B cell (primary cell): ENCODE measurements at regions not wholly inside any gene's neighbourhood (a gene's known extent, or its start where the extent isn't known, plus 50 kb on each side); places are given as distances from the start of the nearest gene placed in this dataset.

ENCODE experiments used
- ATAC-seq: fragments of 200-7000 bp; cut with Tn5 transposase; one replicate; pipeline ENCODE4 v1.10.0; 2021; ENCODE audit warnings: low read depth, mild to moderate bottlenecking, moderate number of reproducible peaks, moderate library complexity
- CTCF ChIA-PET: fragments of 350-600 bp; sonication (Branson Sonifier 250); formaldehyde crosslinking; loops from one replicate; lab custom pipeline; 2021; ENCODE audit warnings: antibody characterized with exemption, inconsistent platforms; lab: Charles Lee
- POLR2A ChIA-PET: fragments of 350-600 bp; sonication (Branson Sonifier 250); formaldehyde crosslinking; loops from one replicate; lab custom pipeline; 2021; ENCODE audit warnings: antibody characterized with exemption; lab: Charles Lee
- DNase-seq: peaks from one replicate; pipeline ENCODE4 v3.0.0; 2013
- H2AFZ ChIP-seq: 2 replicates; pipeline ENCODE4 v1.6.1; 2012; ENCODE audit warnings: mild to moderate bottlenecking, low read depth, low read length; ENCODE audit not compliant: insufficient read depth, poor library complexity, severe bottlenecking
- H3K27ac ChIP-seq, 2 donors: 1 replicate in 1 of 2; 2 replicates in 1 of 2; pipeline ENCODE4 v1.5.1; 2012 to 2013; ENCODE audit warnings: low read length in 2 of 2, mild to moderate bottlenecking in 2 of 2, moderate library complexity in 1 of 2
- H3K27me3 ChIP-seq, 4 experiments: fragments of 200-600 bp in 1 of 4; sonication (generic) in 1 of 4; replicated peaks in 1 of 4; 1 replicate in 2 of 4; 2 replicates in 2 of 4; pipeline versions ENCODE4 v1.6.1 to v1.7.0; 2013 to 2016; ENCODE audit warnings: low read length in 3 of 4, mild to moderate bottlenecking in 2 of 4, mixed read lengths in 1 of 4, moderate library complexity in 1 of 4; ENCODE audit not compliant: insufficient read depth in 4 of 4, control insufficient read depth in 3 of 4; ENCODE audit errors: control extremely low read depth in 1 of 4
- H3K36me3 ChIP-seq, 2 experiments: replicated peaks in 1 of 2; 1 replicate in 1 of 2; 2 replicates in 1 of 2; pipeline versions ENCODE4 v1.6.1 to v1.7.1; 2013; ENCODE audit warnings: low read length in 1 of 2; ENCODE audit not compliant: insufficient read depth in 2 of 2, control insufficient read depth in 1 of 2; ENCODE audit errors: control extremely low read depth in 1 of 2, extremely low read depth in 1 of 2
- H3K4me1 ChIP-seq, 2 donors: fragments of 200-600 bp in 1 of 2; sonication (generic) in 1 of 2; 1 replicate in 1 of 2; 2 replicates in 1 of 2; pipeline versions ENCODE4 v1.5.1 to v1.6.1; 2013 to 2017; ENCODE audit warnings: low read length in 2 of 2; ENCODE audit not compliant: control insufficient read depth in 2 of 2, insufficient read depth in 2 of 2
- H3K4me2 ChIP-seq: replicated peaks from 2 replicates; pipeline ENCODE3; 2012; ENCODE audit warnings: mild to moderate bottlenecking, low read depth, low read length; ENCODE audit not compliant: poor library complexity, severe bottlenecking
- H3K4me3 ChIP-seq, 5 experiments: fragments of 200-600 bp in 1 of 5; sonication (generic) in 1 of 5; 1 replicate in 3 of 5; 2 replicates in 2 of 5; pipeline versions ENCODE4 v1.5.1 to v1.7.0; 2011 to 2016; ENCODE audit warnings: low read length in 4 of 5, mild to moderate bottlenecking in 4 of 5, low read depth in 2 of 5, control low read depth in 1 of 5, moderate library complexity in 1 of 5; ENCODE audit not compliant: insufficient read depth in 1 of 5; ENCODE audit errors: control extremely low read depth in 1 of 5, extremely low read depth in 1 of 5
- H3K79me2 ChIP-seq: fragments of 200-600 bp; sonication (generic); one replicate; pipeline ENCODE4 v1.6.0; 2016; ENCODE audit warnings: low read length; ENCODE audit not compliant: control insufficient read depth, insufficient read depth
- H3K9ac ChIP-seq: fragments of 200-600 bp; sonication (generic); 2 replicates; pipeline ENCODE4 v1.6.1; 2017; ENCODE audit warnings: mild to moderate bottlenecking, low read length, moderate library complexity
- H3K9me3 ChIP-seq, 3 donors: one replicate each; pipeline versions ENCODE4 v1.6.1 to v1.7.1; 2013; ENCODE audit warnings: low read length in 2 of 3; ENCODE audit not compliant: control insufficient read depth in 2 of 3, insufficient read depth in 1 of 3; ENCODE audit errors: control extremely low read depth in 1 of 3
- H4K20me1 ChIP-seq: 2 replicates; pipeline ENCODE4 v1.6.0; 2012; ENCODE audit warnings: mild to moderate bottlenecking, low read length; ENCODE audit not compliant: insufficient read depth, control insufficient read depth, poor library complexity, severe bottlenecking
- H3K27ac Mint-ChIP-seq: one replicate; pipeline ENCODE4 v1.8.0; 2021; ENCODE audit warnings: mixed read lengths
- H3K27me3 Mint-ChIP-seq: one replicate; pipeline ENCODE4 v1.8.0; 2021; ENCODE audit warnings: mixed read lengths
- H3K4me1 Mint-ChIP-seq: one replicate; pipeline ENCODE4 v1.8.0; 2021; ENCODE audit warnings: mixed read lengths
- H3K4me3 Mint-ChIP-seq: one replicate; pipeline ENCODE4 v1.8.0; 2021; ENCODE audit warnings: mixed read lengths
- H3K9me3 Mint-ChIP-seq: one replicate; pipeline ENCODE4 v1.8.0; 2022; ENCODE audit warnings: mixed read lengths; ENCODE audit not compliant: insufficient read depth
- CTCF ChIP-seq: fragments of 200-600 bp; IDR thresholded peaks from one replicate; pipeline ENCODE4 v1.8.0; 2022; ENCODE audit warnings: antibody characterized with exemption, mild to moderate bottlenecking
- EZH2 ChIP-seq: IDR thresholded peaks from 2 replicates; pipeline ENCODE4 v1.6.1; 2012; ENCODE audit warnings: borderline replicate concordance, low read depth, mild to moderate bottlenecking, moderate library complexity, low read length; ENCODE audit not compliant: insufficient read depth, poor library complexity, severe bottlenecking
- WGBS: methylation state at CpG from one replicate; pipeline ENCODE4 v1.1.5; 2013; ENCODE audit warnings: missing lambda C conversion rate; ENCODE audit not compliant: insufficient coverage; 5-methylcytosine and 5-hydroxymethylcytosine counted together
- intact Hi-C: fragments of 100-400 bp; cut with micrococcal nuclease; formaldehyde crosslinking; loops from one replicate; pipeline ENCODE4 v1.10.0; 2022

- Histone ChIP-seq H3K9me3 (peaks cover 0 to 3% (median 0%) of the 10 kb centered on the region in 3 donors), H3K9ac (no peak overlapping the region), H3K4me3 (no peak overlapping the region), H2AFZ (no peak overlapping the region), H3K4me1 (peaks cover 13 to 14% of the 10 kb centered on the region in 2 donors), H3K36me3 (no peaks in the 10 kb centered on the region), H3K79me2 (no peaks in the 10 kb centered on the region), H3K4me2 (no peak overlapping the region), H3K27me3 (no peaks in the 10 kb centered on the region), H4K20me1 (no peaks in the 10 kb centered on the region), H3K27ac (no peak overlapping the region)
- Mint-ChIP-seq H3K27ac (no peak overlapping the region), H3K9me3 (no peaks in the 10 kb centered on the region), H3K4me1 (peaks cover 15% of the 10 kb centered on the region), H3K4me3 (no peak overlapping the region), H3K27me3 (no peaks in the 10 kb centered on the region)
- CTCF ChIA-PET, result interaction anchor here (0.5 to 2.1 kb wide), 3 partner anchors 610 to 623 kb away, joined by 3 to 8 read pairs (median 4); no protein-coding TSS in a partner anchor
- WGBS, result 95% methylated on average over 2 of the region's 4 CpGs
- TF ChIP-seq CTCF (no peak), EZH2 (no peak)
- ATAC-seq (no peak), DNase-seq (no peak)
- intact Hi-C loops, result no loop called here
- POLR2A ChIA-PET, result interaction anchor here (0.9 kb wide), 1 partner anchor 29 kb away, joined by 4 read pairs; no protein-coding TSS in a partner anchor
These were observed 417.2 kb downstream of the COG6 start for GRCh38 chr13:40072663-40073120.

- intact Hi-C loops, result no loop called here
- no peak overlapping the region for H3K9ac ChIP-seq
- no peak overlapping the region for H3K27ac ChIP-seq
- H3K4me3 ChIP-seq, result no peak overlapping the region
- H3K36me3 ChIP-seq, result no peaks in the 10 kb centered on the region
- peaks cover 9 to 13% of the 10 kb centered on the region in 2 donors for H3K4me1 ChIP-seq
- ATAC-seq (no peak), DNase-seq (no peak)
- ChIA-PET CTCF (interaction anchor here (1.5 kb wide), 1 partner anchor 608 kb away, joined by 5 read pairs; no protein-coding TSS in a partner anchor), POLR2A (no interaction called here)
- no peak overlapping the region for H2AFZ ChIP-seq
- no peak for TF ChIP-seq CTCF
- no peak for TF ChIP-seq EZH2
- Mint-ChIP-seq H3K27ac (no peak overlapping the region), H3K4me3 (no peak overlapping the region), H3K27me3 (no peaks in the 10 kb centered on the region), H3K9me3 (no peaks in the 10 kb centered on the region), H3K4me1 (peaks cover 12% of the 10 kb centered on the region)
- H3K9me3 ChIP-seq, result peaks cover 0 to 4% (median 0%) of the 10 kb centered on the region in 3 donors
- no peaks in the 10 kb centered on the region for H4K20me1 ChIP-seq
- H3K27me3 ChIP-seq, result no peaks in the 10 kb centered on the region
- 100% methylated on average over 1 of the region's 3 CpGs for WGBS
- H3K4me2 ChIP-seq, result no peak overlapping the region
- no peaks in the 10 kb centered on the region for H3K79me2 ChIP-seq
These were observed 418.9 kb downstream of the COG6 start for GRCh38 chr13:40074338-40074737.
